ENCODE measurements at regions not wholly inside any gene's neighbourhood (a gene's known extent, or its start where the extent isn't known, plus 50 kb on each side); places are given as distances from the start of the nearest gene placed in this dataset.

DNA sequence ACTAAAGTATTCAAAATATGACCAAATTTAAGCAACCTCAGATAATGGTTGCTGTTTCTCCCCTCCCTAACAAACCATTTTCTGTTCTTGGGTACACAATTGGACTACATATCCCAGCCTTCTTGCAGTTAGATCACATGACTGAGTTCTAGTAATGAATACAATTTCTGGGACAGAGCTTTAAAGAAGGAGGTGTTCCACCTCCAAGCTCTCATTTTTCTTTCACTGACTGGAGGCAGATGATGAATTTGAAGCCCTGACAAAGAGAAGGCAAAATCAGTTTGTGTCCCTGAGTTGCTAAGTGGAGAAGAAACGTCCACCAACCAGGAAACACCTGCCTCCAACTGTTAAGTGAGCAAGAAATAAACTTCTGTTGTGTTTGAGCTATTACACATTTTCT, 117.2 kb downstream of the LCA5 start (continued):
- TF ChIP-seq, protein P1, sequence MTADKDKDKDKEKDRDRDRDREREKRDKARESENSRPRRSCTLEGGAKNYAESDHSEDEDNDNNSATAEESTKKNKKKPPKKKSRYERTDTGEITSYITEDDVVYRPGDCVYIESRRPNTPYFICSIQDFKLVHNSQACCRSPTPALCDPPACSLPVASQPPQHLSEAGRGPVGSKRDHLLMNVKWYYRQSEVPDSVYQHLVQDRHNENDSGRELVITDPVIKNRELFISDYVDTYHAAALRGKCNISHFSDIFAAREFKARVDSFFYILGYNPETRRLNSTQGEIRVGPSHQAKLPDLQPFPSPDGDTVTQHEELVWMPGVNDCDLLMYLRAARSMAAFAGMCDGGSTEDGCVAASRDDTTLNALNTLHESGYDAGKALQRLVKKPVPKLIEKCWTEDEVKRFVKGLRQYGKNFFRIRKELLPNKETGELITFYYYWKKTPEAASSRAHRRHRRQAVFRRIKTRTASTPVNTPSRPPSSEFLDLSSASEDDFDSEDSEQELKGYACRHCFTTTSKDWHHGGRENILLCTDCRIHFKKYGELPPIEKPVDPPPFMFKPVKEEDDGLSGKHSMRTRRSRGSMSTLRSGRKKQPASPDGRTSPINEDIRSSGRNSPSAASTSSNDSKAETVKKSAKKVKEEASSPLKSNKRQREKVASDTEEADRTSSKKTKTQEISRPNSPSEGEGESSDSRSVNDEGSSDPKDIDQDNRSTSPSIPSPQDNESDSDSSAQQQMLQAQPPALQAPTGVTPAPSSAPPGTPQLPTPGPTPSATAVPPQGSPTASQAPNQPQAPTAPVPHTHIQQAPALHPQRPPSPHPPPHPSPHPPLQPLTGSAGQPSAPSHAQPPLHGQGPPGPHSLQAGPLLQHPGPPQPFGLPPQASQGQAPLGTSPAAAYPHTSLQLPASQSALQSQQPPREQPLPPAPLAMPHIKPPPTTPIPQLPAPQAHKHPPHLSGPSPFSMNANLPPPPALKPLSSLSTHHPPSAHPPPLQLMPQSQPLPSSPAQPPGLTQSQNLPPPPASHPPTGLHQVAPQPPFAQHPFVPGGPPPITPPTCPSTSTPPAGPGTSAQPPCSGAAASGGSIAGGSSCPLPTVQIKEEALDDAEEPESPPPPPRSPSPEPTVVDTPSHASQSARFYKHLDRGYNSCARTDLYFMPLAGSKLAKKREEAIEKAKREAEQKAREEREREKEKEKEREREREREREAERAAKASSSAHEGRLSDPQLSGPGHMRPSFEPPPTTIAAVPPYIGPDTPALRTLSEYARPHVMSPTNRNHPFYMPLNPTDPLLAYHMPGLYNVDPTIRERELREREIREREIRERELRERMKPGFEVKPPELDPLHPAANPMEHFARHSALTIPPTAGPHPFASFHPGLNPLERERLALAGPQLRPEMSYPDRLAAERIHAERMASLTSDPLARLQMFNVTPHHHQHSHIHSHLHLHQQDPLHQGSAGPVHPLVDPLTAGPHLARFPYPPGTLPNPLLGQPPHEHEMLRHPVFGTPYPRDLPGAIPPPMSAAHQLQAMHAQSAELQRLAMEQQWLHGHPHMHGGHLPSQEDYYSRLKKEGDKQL (CRISPR knock-in tag; IDR thresholded peaks at IDR 0.05; ENCODE audit: borderline replicate concordance) = no peak
- TF ChIP-seq, protein P2, sequence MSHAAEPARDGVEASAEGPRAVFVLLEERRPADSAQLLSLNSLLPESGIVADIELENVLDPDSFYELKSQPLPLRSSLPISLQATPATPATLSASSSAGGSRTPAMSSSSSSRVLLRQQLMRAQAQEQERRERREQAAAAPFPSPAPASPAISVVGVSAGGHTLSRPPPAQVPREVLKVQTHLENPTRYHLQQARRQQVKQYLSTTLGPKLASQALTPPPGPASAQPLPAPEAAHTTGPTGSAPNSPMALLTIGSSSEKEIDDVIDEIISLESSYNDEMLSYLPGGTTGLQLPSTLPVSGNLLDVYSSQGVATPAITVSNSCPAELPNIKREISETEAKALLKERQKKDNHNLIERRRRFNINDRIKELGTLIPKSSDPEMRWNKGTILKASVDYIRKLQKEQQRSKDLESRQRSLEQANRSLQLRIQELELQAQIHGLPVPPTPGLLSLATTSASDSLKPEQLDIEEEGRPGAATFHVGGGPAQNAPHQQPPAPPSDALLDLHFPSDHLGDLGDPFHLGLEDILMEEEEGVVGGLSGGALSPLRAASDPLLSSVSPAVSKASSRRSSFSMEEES (CRISPR knock-in tag; IDR thresholded peaks at IDR 0.05) = peak; percentile 90
- TF ChIP-seq, protein P3, sequence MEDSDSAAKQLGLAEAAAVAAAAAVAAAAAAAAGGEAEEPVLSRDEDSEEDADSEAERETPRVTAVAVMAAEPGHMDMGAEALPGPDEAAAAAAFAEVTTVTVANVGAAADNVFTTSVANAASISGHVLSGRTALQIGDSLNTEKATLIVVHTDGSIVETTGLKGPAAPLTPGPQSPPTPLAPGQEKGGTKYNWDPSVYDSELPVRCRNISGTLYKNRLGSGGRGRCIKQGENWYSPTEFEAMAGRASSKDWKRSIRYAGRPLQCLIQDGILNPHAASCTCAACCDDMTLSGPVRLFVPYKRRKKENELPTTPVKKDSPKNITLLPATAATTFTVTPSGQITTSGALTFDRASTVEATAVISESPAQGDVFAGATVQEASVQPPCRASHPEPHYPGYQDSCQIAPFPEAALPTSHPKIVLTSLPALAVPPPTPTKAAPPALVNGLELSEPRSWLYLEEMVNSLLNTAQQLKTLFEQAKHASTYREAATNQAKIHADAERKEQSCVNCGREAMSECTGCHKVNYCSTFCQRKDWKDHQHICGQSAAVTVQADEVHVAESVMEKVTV (CRISPR knock-in tag; IDR thresholded peaks at IDR 0.05) = no peak
- TF ChIP-seq, protein P4, sequence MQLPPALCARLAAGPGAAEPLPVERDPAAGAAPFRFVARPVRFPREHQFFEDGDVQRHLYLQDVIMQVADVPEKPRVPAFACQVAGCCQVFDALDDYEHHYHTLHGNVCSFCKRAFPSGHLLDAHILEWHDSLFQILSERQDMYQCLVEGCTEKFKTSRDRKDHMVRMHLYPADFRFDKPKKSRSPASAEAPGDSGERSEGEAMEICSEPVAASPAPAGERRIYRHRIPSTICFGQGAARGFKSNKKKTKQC (CRISPR knock-in tag; IDR thresholded peaks at IDR 0.05) = no peak
- no peak for TF ChIP-seq ELF4 (CRISPR knock-in tag; IDR thresholded peaks at IDR 0.05)
- TF ChIP-seq, protein P5, sequence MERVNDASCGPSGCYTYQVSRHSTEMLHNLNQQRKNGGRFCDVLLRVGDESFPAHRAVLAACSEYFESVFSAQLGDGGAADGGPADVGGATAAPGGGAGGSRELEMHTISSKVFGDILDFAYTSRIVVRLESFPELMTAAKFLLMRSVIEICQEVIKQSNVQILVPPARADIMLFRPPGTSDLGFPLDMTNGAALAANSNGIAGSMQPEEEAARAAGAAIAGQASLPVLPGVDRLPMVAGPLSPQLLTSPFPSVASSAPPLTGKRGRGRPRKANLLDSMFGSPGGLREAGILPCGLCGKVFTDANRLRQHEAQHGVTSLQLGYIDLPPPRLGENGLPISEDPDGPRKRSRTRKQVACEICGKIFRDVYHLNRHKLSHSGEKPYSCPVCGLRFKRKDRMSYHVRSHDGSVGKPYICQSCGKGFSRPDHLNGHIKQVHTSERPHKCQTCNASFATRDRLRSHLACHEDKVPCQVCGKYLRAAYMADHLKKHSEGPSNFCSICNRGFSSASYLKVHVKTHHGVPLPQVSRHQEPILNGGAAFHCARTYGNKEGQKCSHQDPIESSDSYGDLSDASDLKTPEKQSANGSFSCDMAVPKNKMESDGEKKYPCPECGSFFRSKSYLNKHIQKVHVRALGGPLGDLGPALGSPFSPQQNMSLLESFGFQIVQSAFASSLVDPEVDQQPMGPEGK (CRISPR knock-in tag; IDR thresholded peaks at IDR 0.05; ENCODE audit: borderline replicate concordance) = no peak
- TF ChIP-seq ZNF143 (CRISPR knock-in tag; IDR thresholded peaks at IDR 0.05) = 0 out of 2 replicates have a peak, but pooled peaks have one; percentile 36
- TF ChIP-seq ZNF324 (CRISPR knock-in tag; IDR thresholded peaks at IDR 0.05) = no peak
- TF ChIP-seq MTF1 (CRISPR knock-in tag; IDR thresholded peaks at IDR 0.05; ENCODE audit: borderline replicate concordance) = no peak
- TF ChIP-seq, protein P6, sequence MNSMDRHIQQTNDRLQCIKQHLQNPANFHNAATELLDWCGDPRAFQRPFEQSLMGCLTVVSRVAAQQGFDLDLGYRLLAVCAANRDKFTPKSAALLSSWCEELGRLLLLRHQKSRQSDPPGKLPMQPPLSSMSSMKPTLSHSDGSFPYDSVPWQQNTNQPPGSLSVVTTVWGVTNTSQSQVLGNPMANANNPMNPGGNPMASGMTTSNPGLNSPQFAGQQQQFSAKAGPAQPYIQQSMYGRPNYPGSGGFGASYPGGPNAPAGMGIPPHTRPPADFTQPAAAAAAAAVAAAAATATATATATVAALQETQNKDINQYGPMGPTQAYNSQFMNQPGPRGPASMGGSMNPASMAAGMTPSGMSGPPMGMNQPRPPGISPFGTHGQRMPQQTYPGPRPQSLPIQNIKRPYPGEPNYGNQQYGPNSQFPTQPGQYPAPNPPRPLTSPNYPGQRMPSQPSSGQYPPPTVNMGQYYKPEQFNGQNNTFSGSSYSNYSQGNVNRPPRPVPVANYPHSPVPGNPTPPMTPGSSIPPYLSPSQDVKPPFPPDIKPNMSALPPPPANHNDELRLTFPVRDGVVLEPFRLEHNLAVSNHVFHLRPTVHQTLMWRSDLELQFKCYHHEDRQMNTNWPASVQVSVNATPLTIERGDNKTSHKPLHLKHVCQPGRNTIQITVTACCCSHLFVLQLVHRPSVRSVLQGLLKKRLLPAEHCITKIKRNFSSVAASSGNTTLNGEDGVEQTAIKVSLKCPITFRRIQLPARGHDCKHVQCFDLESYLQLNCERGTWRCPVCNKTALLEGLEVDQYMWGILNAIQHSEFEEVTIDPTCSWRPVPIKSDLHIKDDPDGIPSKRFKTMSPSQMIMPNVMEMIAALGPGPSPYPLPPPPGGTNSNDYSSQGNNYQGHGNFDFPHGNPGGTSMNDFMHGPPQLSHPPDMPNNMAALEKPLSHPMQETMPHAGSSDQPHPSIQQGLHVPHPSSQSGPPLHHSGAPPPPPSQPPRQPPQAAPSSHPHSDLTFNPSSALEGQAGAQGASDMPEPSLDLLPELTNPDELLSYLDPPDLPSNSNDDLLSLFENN (IDR thresholded peaks at IDR 0.05; ENCODE audit: low read depth in 2 of 2, low read length in 2 of 2) = no peak
- TF ChIP-seq, protein P7, sequence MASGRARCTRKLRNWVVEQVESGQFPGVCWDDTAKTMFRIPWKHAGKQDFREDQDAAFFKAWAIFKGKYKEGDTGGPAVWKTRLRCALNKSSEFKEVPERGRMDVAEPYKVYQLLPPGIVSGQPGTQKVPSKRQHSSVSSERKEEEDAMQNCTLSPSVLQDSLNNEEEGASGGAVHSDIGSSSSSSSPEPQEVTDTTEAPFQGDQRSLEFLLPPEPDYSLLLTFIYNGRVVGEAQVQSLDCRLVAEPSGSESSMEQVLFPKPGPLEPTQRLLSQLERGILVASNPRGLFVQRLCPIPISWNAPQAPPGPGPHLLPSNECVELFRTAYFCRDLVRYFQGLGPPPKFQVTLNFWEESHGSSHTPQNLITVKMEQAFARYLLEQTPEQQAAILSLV (tag; IDR thresholded peaks at IDR 0.05) = no peak

Data from K562 (cell line).